GM12874 (cell line): ENCODE measurements at regions not wholly inside any gene's neighbourhood (a gene's known extent, or its start where the extent isn't known, plus 50 kb on each side); places are given as distances from the start of the nearest gene placed in this dataset.

Source experiments
- CTCF ChIP-seq: IDR thresholded peaks from 2 replicates; pipeline ENCODE4 v1.5.1; 2011; ENCODE audit warnings: low read depth, mild to moderate bottlenecking, control low read depth, low read length, moderate library complexity; ENCODE audit not compliant: insufficient read depth

- no peak for TF ChIP-seq CTCF
Observed at GRCh38 chr11:87736928-87737327, 438.3 kb downstream of the RAB38 start.

GRCh38 chr11:87726506-87726905, 448.7 kb downstream of the RAB38 start:
- TF ChIP-seq CTCF = no peak

GRCh38 chr11:87724358-87724757, 450.9 kb downstream of the RAB38 start:
- no peak for TF ChIP-seq CTCF

GRCh38 chr11:87722756-87723565, 452.3 kb downstream of the RAB38 start:
- TF ChIP-seq CTCF = peak; percentile 78

GRCh38 chr11:87719326-87720073, 455.7 kb downstream of the RAB38 start:
- TF ChIP-seq CTCF = no peak

- TF ChIP-seq CTCF = no peak
Observed at GRCh38 chr11:87712802-87713202, 462.4 kb downstream of the RAB38 start.

GRCh38 chr11:87712391-87712790, 462.9 kb downstream of the RAB38 start:
- no peak for TF ChIP-seq CTCF
